H1 (cell line): ENCODE measurements at regions not wholly inside any gene's neighbourhood (a gene's known extent, or its start where the extent isn't known, plus 50 kb on each side); places are given as distances from the start of the nearest gene placed in this dataset.

Experiments used
- CTCF ChIA-PET: fragments of 300-600 bp; sonication (Branson Sonifier 250); formaldehyde crosslinking; loops from one replicate; lab custom pipeline; 2021; ENCODE audit not compliant: partially characterized antibody; lab: Charles Lee
- POLR2A ChIA-PET: fragments of 300-600 bp; sonication (Branson Sonifier 250); formaldehyde crosslinking; loops from one replicate; lab custom pipeline; 2021; ENCODE audit warnings: inconsistent platforms; ENCODE audit not compliant: partially characterized antibody; lab: Charles Lee
- DNase-seq, 2 experiments: peaks; one replicate each; pipeline versions ENCODE4 v3.0.0 to v3.0.0-alpha.2; 2010 to 2022; ENCODE audit warnings: low spot score in 2 of 2, low read depth in 1 of 2, mixed read lengths in 1 of 2
- FAIRE-seq: peaks from 2 replicates; lab custom pipeline; 2011; peaks lifted over from hg19 to GRCh38; lab: Jason Lieb, UNC
- H2AFZ ChIP-seq: 2 replicates; pipeline ENCODE4 v1.8.1; 2012; ENCODE audit warnings: low read length, inconsistent platforms
- H2AK5ac ChIP-seq: 2 replicates; pipeline ENCODE4 v1.6.1; 2013; ENCODE audit warnings: low read depth, low read length
- H2BK120ac ChIP-seq: replicated peaks from 2 replicates; pipeline ENCODE3; 2013; ENCODE audit warnings: low read depth, low read length, inconsistent platforms
- H2BK12ac ChIP-seq: 2 replicates; pipeline ENCODE4 v1.6.1; 2013; ENCODE audit warnings: low read depth, low read length
- H2BK15ac ChIP-seq: 2 replicates; pipeline ENCODE4 v1.6.1; 2013; ENCODE audit warnings: low read length
- H2BK20ac ChIP-seq: 2 replicates; pipeline ENCODE4 v1.6.1; 2013; ENCODE audit warnings: low read length
- H2BK5ac ChIP-seq: 2 replicates; pipeline ENCODE4 v1.6.1; 2013; ENCODE audit warnings: low read depth, low read length
- H3K14ac ChIP-seq: 2 replicates; pipeline ENCODE4 v1.6.1; 2013; ENCODE audit warnings: inconsistent platforms; ENCODE audit not compliant: insufficient read length
- H3K18ac ChIP-seq: 2 replicates; pipeline ENCODE4 v1.6.1; 2013; ENCODE audit warnings: low read length; ENCODE audit errors: extremely low read depth
- H3K23ac ChIP-seq: 2 replicates; pipeline ENCODE4 v1.6.1; 2013; ENCODE audit warnings: inconsistent platforms; ENCODE audit not compliant: insufficient read length
- H3K23me2 ChIP-seq: 2 replicates; pipeline ENCODE4 v1.6.1; 2013; ENCODE audit warnings: low read depth, low read length
- H3K27ac ChIP-seq: 2 replicates; pipeline ENCODE4 v1.6.1; 2011; ENCODE audit warnings: low read depth, low read length, inconsistent platforms
- H3K27me3 ChIP-seq, 4 experiments: replicated peaks in 1 of 4; 1 replicate in 1 of 4; 2 replicates in 3 of 4; pipeline versions ENCODE4 v1.6.1 to v1.8.1; 2011 to 2013; ENCODE audit warnings: low read length in 3 of 4, mild to moderate bottlenecking in 3 of 4, inconsistent platforms in 2 of 4, mixed read lengths in 2 of 4, moderate library complexity in 1 of 4; ENCODE audit not compliant: control insufficient read depth in 3 of 4, insufficient read depth in 3 of 4; ENCODE audit errors: extremely low read depth in 1 of 4
- H3K36me3 ChIP-seq, 4 experiments: 2 replicates each; pipeline versions ENCODE4 v1.6.1 to v1.8.1; 2011 to 2013; ENCODE audit warnings: mild to moderate bottlenecking in 4 of 4, low read length in 3 of 4, moderate library complexity in 2 of 4, control low read depth in 1 of 4, inconsistent platforms in 1 of 4; ENCODE audit not compliant: insufficient read depth in 4 of 4, control insufficient read depth in 2 of 4
- H3K4ac ChIP-seq: replicated peaks from 2 replicates; pipeline ENCODE3; 2013; ENCODE audit warnings: low read length, low read depth, mixed read lengths, inconsistent platforms; ENCODE audit not compliant: insufficient read length
- H3K4me1 ChIP-seq, 4 experiments: replicated peaks in 1 of 4; 1 replicate in 1 of 4; 2 replicates in 3 of 4; pipeline versions ENCODE4 v1.6.1 to v1.8.1; 2011 to 2013; ENCODE audit warnings: low read length in 3 of 4, inconsistent platforms in 2 of 4, mixed read lengths in 1 of 4; ENCODE audit not compliant: insufficient read depth in 4 of 4, control insufficient read depth in 3 of 4
- H3K4me2 ChIP-seq, 2 experiments: 2 replicates each; pipeline versions ENCODE4 v1.6.1 to v1.8.1; 2011 to 2013; ENCODE audit warnings: low read depth in 2 of 2, low read length in 2 of 2, control low read depth in 1 of 2, inconsistent platforms in 1 of 2, mild to moderate bottlenecking in 1 of 2; ENCODE audit not compliant: insufficient read depth in 1 of 2
- H3K4me3 ChIP-seq, 4 experiments: fragments of 200-600, 300-600 bp in 1 of 4; sonication (generic), shearing (Covaris generic), sonication (Bioruptor Twin) in 1 of 4; 2 replicates each; pipeline versions ENCODE4 v1.5.1 to v1.8.1; 2011 to 2016; ENCODE audit warnings: low read length in 4 of 4, low read depth in 3 of 4, control low read depth in 2 of 4, inconsistent platforms in 2 of 4, mild to moderate bottlenecking in 2 of 4, mixed read lengths in 1 of 4, moderate library complexity in 1 of 4; ENCODE audit not compliant: insufficient read depth in 2 of 4; ENCODE audit errors: extremely low read depth in 1 of 4
- H3K56ac ChIP-seq: replicated peaks from 2 replicates; pipeline ENCODE3; 2013; ENCODE audit warnings: low read depth, mild to moderate bottlenecking, mixed read lengths, low read length, inconsistent platforms; ENCODE audit not compliant: insufficient read length
- H3K79me1 ChIP-seq: 2 replicates; pipeline ENCODE4 v1.6.1; 2013; ENCODE audit warnings: low read depth, low read length, control low read depth
- H3K79me2 ChIP-seq, 2 experiments: 2 replicates each; pipeline versions ENCODE4 v1.6.1 to v1.8.1; 2012 to 2013; ENCODE audit warnings: low read length in 2 of 2, mild to moderate bottlenecking in 2 of 2, inconsistent platforms in 1 of 2; ENCODE audit not compliant: insufficient read depth in 2 of 2, control insufficient read depth in 1 of 2
- H3K9ac ChIP-seq, 4 experiments: replicated peaks in 1 of 4; 1 replicate in 1 of 4; 2 replicates in 3 of 4; pipeline versions ENCODE4 v1.6.1 to v1.8.1; 2011 to 2013; ENCODE audit warnings: low read depth in 3 of 4, low read length in 3 of 4, control low read depth in 2 of 4, mild to moderate bottlenecking in 2 of 4, moderate library complexity in 2 of 4, inconsistent platforms in 1 of 4; ENCODE audit errors: extremely low read depth in 1 of 4
- H3K9me3 ChIP-seq, 2 experiments: 2 replicates each; pipeline versions ENCODE4 v1.6.1 to v1.8.1; 2012 to 2013; ENCODE audit warnings: mild to moderate bottlenecking in 2 of 2, moderate library complexity in 2 of 2, control low read depth in 1 of 2, inconsistent platforms in 1 of 2, low read depth in 1 of 2, low read length in 1 of 2, mixed read lengths in 1 of 2; ENCODE audit not compliant: insufficient read depth in 2 of 2
- H4K20me1 ChIP-seq, 2 experiments: replicated peaks in 1 of 2; 2 replicates each; pipeline versions ENCODE3 to v1.8.1; 2011 to 2013; ENCODE audit warnings: inconsistent platforms in 2 of 2, low read length in 2 of 2, mild to moderate bottlenecking in 1 of 2; ENCODE audit not compliant: insufficient read depth in 2 of 2, control insufficient read depth in 1 of 2
- H4K5ac ChIP-seq: 2 replicates; pipeline ENCODE4 v1.6.1; 2013; ENCODE audit warnings: low read length, low read depth, mixed read lengths, inconsistent platforms; ENCODE audit not compliant: insufficient read length
- H4K8ac ChIP-seq: 2 replicates; pipeline ENCODE4 v1.8.0; 2013; ENCODE audit warnings: mild to moderate bottlenecking, moderate library complexity, low read length, inconsistent platforms; ENCODE audit not compliant: insufficient read depth; ENCODE audit errors: extremely low read depth
- H4K91ac ChIP-seq: replicated peaks from 2 replicates; pipeline ENCODE3; 2013; ENCODE audit warnings: low read length, mixed read lengths, inconsistent platforms; ENCODE audit not compliant: insufficient read length
- SRF ChIP-seq: IDR thresholded peaks from 2 replicates; pipeline ENCODE4 v1.6.1; 2011; ENCODE audit warnings: mild to moderate bottlenecking, low read depth, low read length, moderate library complexity
- WGBS, 2 experiments: shearing (Covaris generic) in 1 of 2; methylation state at CpG; one replicate each; pipeline versions ENCODE4 v1.1.6 to v1.1.7; 2013 to 2015; ENCODE audit warnings: low lambda C conversion rate in 2 of 2, mixed read lengths in 2 of 2, inconsistent platforms in 1 of 2, low coverage in 1 of 2, missing lambda C conversion rate in 1 of 2; ENCODE audit not compliant: insufficient replicate concordance in 2 of 2, insufficient coverage in 1 of 2, insufficient read length in 1 of 2; ENCODE audit errors: extremely low coverage in 1 of 2, missing lambda C conversion rate in 1 of 2; 5-methylcytosine and 5-hydroxymethylcytosine counted together

DNA sequence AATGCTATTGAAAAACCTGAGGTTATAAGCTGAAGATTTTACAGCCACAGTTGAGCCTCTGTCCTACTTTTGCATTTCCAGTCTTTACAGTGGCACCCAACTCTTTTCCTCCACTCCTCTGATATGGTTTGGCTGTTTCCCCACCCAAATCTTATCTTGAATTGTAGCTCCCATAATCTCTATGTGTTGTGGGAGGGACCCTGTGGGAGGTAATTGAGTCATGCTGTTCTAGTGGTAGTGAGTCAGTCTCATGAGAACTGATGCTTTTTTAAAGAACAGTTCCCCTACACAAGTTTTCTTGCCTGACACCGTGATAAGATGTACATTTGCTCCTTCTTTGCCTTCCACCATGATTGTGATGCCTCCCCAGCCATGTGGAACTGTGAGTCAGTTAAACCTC lies 646.1 kb upstream of the SEMA6A start:
- H2AK5ac ChIP-seq: no peak overlapping the region
- no peak overlapping the region for H3K4ac ChIP-seq
- H4K5ac ChIP-seq: no peak overlapping the region
- DNase-seq (no peak), FAIRE-seq (no peak)
- H2AFZ ChIP-seq: no peak overlapping the region
- H3K9me3 ChIP-seq: no peaks in the 10 kb centered on the region
- no peak overlapping the region for H2BK15ac ChIP-seq
- ChIA-PET POLR2A (no interaction called here), CTCF (no interaction called here)
- H3K79me2 ChIP-seq: no peaks in the 10 kb centered on the region
- 0% methylated on average over 1 of the region's 1 CpG; no CpG with 5 or more reads in 1 of the 2 experiments for WGBS, 2 experiments
- H3K23me2 ChIP-seq: no peaks in the 10 kb centered on the region
- H3K23ac ChIP-seq: no peak overlapping the region
- no peaks in the 10 kb centered on the region for H3K4me1 ChIP-seq
- no peak overlapping the region for H3K4me2 ChIP-seq
- H2BK120ac ChIP-seq: no peak overlapping the region
- H3K27me3 ChIP-seq: no peaks in the 10 kb centered on the region
- H3K79me1 ChIP-seq: no peaks in the 10 kb centered on the region
- no peak overlapping the region for H3K18ac ChIP-seq
- H3K14ac ChIP-seq: no peak overlapping the region
- no peak overlapping the region for H3K4me3 ChIP-seq
- H4K91ac ChIP-seq: no peak overlapping the region
- no peak overlapping the region for H3K27ac ChIP-seq
- H2BK12ac ChIP-seq: no peak overlapping the region
- H2BK5ac ChIP-seq: no peak overlapping the region
- no peaks in the 10 kb centered on the region for H4K20me1 ChIP-seq
- TF ChIP-seq SRF: no peak
- no peak overlapping the region for H4K8ac ChIP-seq
- no peak overlapping the region for H3K9ac ChIP-seq
- H2BK20ac ChIP-seq: no peak overlapping the region
- no peaks in the 10 kb centered on the region for H3K36me3 ChIP-seq
- H3K56ac ChIP-seq: no peak overlapping the region
